CD4-positive, alpha-beta T cell (primary cell): ENCODE measurements at regions not wholly inside any gene's neighbourhood (a gene's known extent, or its start where the extent isn't known, plus 50 kb on each side); places are given as distances from the start of the nearest gene placed in this dataset.
A peak's percentile ranks its signal among the peaks of the same experiment; 100 is the strongest.
"Not testable (repeated sequence)": the region's sequence is repeated elsewhere in the genome, so short reads cannot be mapped to it uniquely, and the experiment has no call there.

ENCODE experiments used
- ATAC-seq: fragments of 200-7000 bp; cut with Tn5 transposase; one replicate; pipeline ENCODE4 v1.10.0; 2022; ENCODE audit warnings: mild to moderate bottlenecking; ENCODE audit not compliant: poor library complexity
- CTCF ChIA-PET: fragments of 350-600 bp; sonication (Branson Sonifier 250); formaldehyde crosslinking; loops from one replicate; lab custom pipeline; 2021; ENCODE audit warnings: antibody characterized with exemption, inconsistent platforms; lab: Charles Lee
- POLR2A ChIA-PET: fragments of 350-600 bp; sonication (Branson Sonifier 250); formaldehyde crosslinking; loops from one replicate; lab custom pipeline; 2021; ENCODE audit warnings: antibody characterized with exemption, inconsistent platforms; lab: Charles Lee
- DNase-seq, 14 experiments: peaks; one replicate each; pipeline ENCODE4 v3.0.0-alpha.2; 2013 to 2020; ENCODE audit warnings: mixed read lengths in 2 of 14
- H3K27ac ChIP-seq, 2 donors: one replicate each; pipeline versions ENCODE4 v1.5.1 to v1.7.0; 2013; ENCODE audit warnings: low read length in 2 of 2, low read depth in 1 of 2, mild to moderate bottlenecking in 1 of 2
- H3K27me3 ChIP-seq, 2 experiments: 1 replicate in 1 of 2; 2 replicates in 1 of 2; pipeline versions ENCODE4 v1.6.1 to v1.7.0; 2013; ENCODE audit warnings: low read length in 2 of 2, control low read depth in 1 of 2, mild to moderate bottlenecking in 1 of 2, moderate library complexity in 1 of 2; ENCODE audit not compliant: insufficient read depth in 2 of 2, control insufficient read depth in 1 of 2
- H3K36me3 ChIP-seq: one replicate; pipeline ENCODE4 v1.6.1; 2013; ENCODE audit warnings: low read length, control low read depth; ENCODE audit not compliant: insufficient read depth
- H3K4me1 ChIP-seq: one replicate; pipeline ENCODE4 v1.6.1; 2013; ENCODE audit warnings: low read length, control low read depth; ENCODE audit not compliant: insufficient read depth
- H3K4me3 ChIP-seq: one replicate; pipeline ENCODE4 v1.5.1; 2013; ENCODE audit warnings: mild to moderate bottlenecking, low read length, moderate library complexity
- H3K9me3 ChIP-seq, 2 experiments: 1 replicate in 1 of 2; 2 replicates in 1 of 2; pipeline versions ENCODE4 v1.6.1 to v1.7.0; 2013; ENCODE audit warnings: low read length in 2 of 2, mild to moderate bottlenecking in 2 of 2, control low read depth in 1 of 2, moderate library complexity in 1 of 2; ENCODE audit not compliant: control insufficient read depth in 1 of 2, insufficient read depth in 1 of 2
- H3K27ac Mint-ChIP-seq: one replicate; pipeline ENCODE4 v1.8.0; 2020; ENCODE audit warnings: mixed read lengths
- H3K27me3 Mint-ChIP-seq: one replicate; pipeline ENCODE4 v1.8.0; 2021; ENCODE audit warnings: mixed read lengths
- H3K36me3 Mint-ChIP-seq: one replicate; pipeline ENCODE4 v1.8.0; 2021; ENCODE audit warnings: low read depth, mixed read lengths
- H3K4me1 Mint-ChIP-seq: one replicate; pipeline ENCODE4 v1.8.0; 2021; ENCODE audit warnings: low read depth, mixed read lengths
- H3K4me3 Mint-ChIP-seq: one replicate; pipeline ENCODE4 v1.8.0; 2020; ENCODE audit warnings: mild to moderate bottlenecking, mixed read lengths
- H3K9me3 Mint-ChIP-seq: one replicate; pipeline ENCODE4 v1.8.0; 2020; ENCODE audit warnings: mixed read lengths
- CTCF ChIP-seq: fragments of 200-600 bp; IDR thresholded peaks from one replicate; pipeline ENCODE4 v1.8.0; 2022; ENCODE audit warnings: antibody characterized with exemption, mild to moderate bottlenecking
- intact Hi-C, 2 experiments: fragments of 100-400 bp; cut with DNase I in 1 of 2; cut with micrococcal nuclease in 1 of 2; formaldehyde crosslinking; loops; one replicate each; pipeline versions ENCODE4 v1.15.1 to v1.9.0; 2023 to 2025; cut with DNase I, micrococcal nuclease

- CTCF ChIA-PET: no interaction called here
- Mint-ChIP-seq H3K4me3 (no peak overlapping the region), H3K9me3 (no peaks in the 10 kb centered on the region)
Measured at GRCh38 chr2:230636684-230637271, 75.9 kb upstream of the CAB39 start.

GRCh38 chr2:230637486-230637885 lies 75.2 kb upstream of the CAB39 start:
- H3K9me3 ChIP-seq, H3K27me3 Mint-ChIP-seq, H3K36me3 Mint-ChIP-seq, ATAC-seq, H3K27ac ChIP-seq, POLR2A ChIA-PET, DNase-seq, H3K4me3 ChIP-seq, H3K4me3 Mint-ChIP-seq, H3K9me3 Mint-ChIP-seq, intact Hi-C loops, H3K36me3 ChIP-seq, H3K27me3 ChIP-seq, CTCF ChIA-PET: not testable (repeated sequence)
- Mint-ChIP-seq H3K27ac (peak overlapping the region; percentile 39), H3K4me1 (peaks cover 14% of the 10 kb centered on the region)
- H3K4me1 ChIP-seq: peaks cover 10% of the 10 kb centered on the region

More at GRCh38 chr2:230636684-230637271, 75.9 kb upstream of the CAB39 start:
- Histone ChIP-seq H3K36me3 (no peaks in the 10 kb centered on the region), H3K4me1 (peaks cover 4% of the 10 kb centered on the region), H3K4me3 (no peak overlapping the region), H3K27ac (no peak overlapping the region), H3K9me3 (no peaks in the 10 kb centered on the region), H3K27me3 (no peaks in the 10 kb centered on the region)
- peak overlapping the region; percentile 39 for H3K27ac Mint-ChIP-seq
- POLR2A ChIA-PET: no interaction called here
- H3K4me1 Mint-ChIP-seq: peaks cover 9% of the 10 kb centered on the region
- no peak for TF ChIP-seq CTCF
- intact Hi-C loops: no loop called here
- DNase-seq: no peak
- no peaks in the 10 kb centered on the region for H3K27me3 Mint-ChIP-seq
- no peaks in the 10 kb centered on the region for H3K36me3 Mint-ChIP-seq
- ATAC-seq: peak; percentile 57

- peaks cover 35% of the 10 kb centered on the region for H3K4me1 ChIP-seq
- H3K27me3 ChIP-seq: no peaks in the 10 kb centered on the region
- no peak overlapping the region for H3K4me3 ChIP-seq
- H3K36me3 ChIP-seq: no peaks in the 10 kb centered on the region
- no peak overlapping the region for H3K27ac ChIP-seq
- Mint-ChIP-seq H3K27ac (no peak overlapping the region), H3K36me3 (no peaks in the 10 kb centered on the region), H3K9me3 (peaks cover 3% of the 10 kb centered on the region), H3K4me3 (no peak overlapping the region), H3K4me1 (peaks cover 35% of the 10 kb centered on the region), H3K27me3 (no peaks in the 10 kb centered on the region)
- POLR2A ChIA-PET: no interaction called here
- CTCF ChIA-PET: interaction anchor here (1.0 kb wide), 1 partner anchor 158 kb away, joined by 3 read pairs; no protein-coding TSS in a partner anchor
- no peak for TF ChIP-seq CTCF
- no peak for DNase-seq
- H3K9me3 ChIP-seq: no peaks in the 10 kb centered on the region
- no peak for ATAC-seq
- intact Hi-C loops: no loop called here
Measured at GRCh38 chr2:230640540-230641011, 72.1 kb upstream of the CAB39 start.

- peaks cover 3% of the 10 kb centered on the region for H3K9me3 Mint-ChIP-seq
- TF ChIP-seq CTCF: no peak
- Histone ChIP-seq H3K27me3 (no peaks in the 10 kb centered on the region), H3K27ac (peak overlapping the region; percentile 73 to 85), H3K4me1 (peaks cover 31% of the 10 kb centered on the region), H3K36me3 (no peaks in the 10 kb centered on the region), H3K9me3 (no peaks in the 10 kb centered on the region), H3K4me3 (no peak overlapping the region)
- no peaks in the 10 kb centered on the region for H3K36me3 Mint-ChIP-seq
- peak overlapping the region; percentile 91 for H3K27ac Mint-ChIP-seq
- H3K4me1 Mint-ChIP-seq: peaks cover 28% of the 10 kb centered on the region
- DNase-seq (no peak), ATAC-seq (no peak)
- ChIA-PET CTCF (no interaction called here), POLR2A (interaction anchor here (1.1 to 3.3 kb wide), 3 partner anchors 18 to 71 kb away, joined by 4 to 43 read pairs (median 19); partner anchors contain the start of gene CAB39)
- H3K27me3 Mint-ChIP-seq: no peaks in the 10 kb centered on the region
- intact Hi-C loops: no loop called here
- no peak overlapping the region for H3K4me3 Mint-ChIP-seq
Measured at GRCh38 chr2:230642966-230643365, 69.7 kb upstream of the CAB39 start.
